DND-41 (cell line): ENCODE measurements at regions not wholly inside any gene's neighbourhood (a gene's known extent, or its start where the extent isn't known, plus 50 kb on each side); places are given as distances from the start of the nearest gene placed in this dataset.

Source experiments
- CTCF ChIP-seq: IDR thresholded peaks from 2 replicates; pipeline ENCODE4 v1.5.1; 2012; ENCODE audit warnings: borderline replicate concordance, low read length, moderate library complexity, mild to moderate bottlenecking; ENCODE audit not compliant: poor library complexity, severe bottlenecking; ENCODE audit errors: extremely low read depth
- EZH2 ChIP-seq: IDR thresholded peaks from 3 replicates; pipeline ENCODE4 v1.6.1; 2012; ENCODE audit warnings: borderline replicate concordance, low read depth, mild to moderate bottlenecking, moderate library complexity, low read length, inconsistent platforms; ENCODE audit not compliant: severe bottlenecking

GRCh38 chr19:30936276-30936675, 413.0 kb downstream of the TSHZ3 start:
- TF ChIP-seq CTCF (no peak), EZH2 (no peak)
